OCI-LY7 (cell line): ENCODE measurements at regions not wholly inside any gene's neighbourhood (a gene's known extent, or its start where the extent isn't known, plus 50 kb on each side); places are given as distances from the start of the nearest gene placed in this dataset.

Experiments used
- BruUV-seq: library from RNA; stranded (reverse); fragments of 400-500 nt; replicated peaks from 2 replicates; lab custom pipeline; 2021; lab: Mats Ljungman, UMichigan
- CTCF ChIA-PET: fragments of 300-600 bp; sonication (Branson Sonifier 250); formaldehyde crosslinking; loops from one replicate; lab custom pipeline; 2022; ENCODE audit warnings: antibody characterized with exemption; ENCODE audit not compliant: unreplicated experiment; lab: Charles Lee
- POLR2A ChIA-PET: fragments of 300-600 bp; sonication (Branson Sonifier 250); formaldehyde crosslinking; loops from one replicate; lab custom pipeline; 2022; ENCODE audit warnings: antibody characterized with exemption; lab: Charles Lee
- DNase-seq: peaks from one replicate; pipeline ENCODE4 v3.0.0-alpha.2; 2015; ENCODE audit warnings: low spot score
- H2AFZ ChIP-seq: fragments of 200-600 bp; sonication (generic), shearing (Covaris generic); 2 replicates; pipeline ENCODE4 v1.6.1; 2014; ENCODE audit warnings: mild to moderate bottlenecking, antibody characterized with exemption, low read length, moderate library complexity
- H3K27ac ChIP-seq: fragments of 200-600 bp; sonication (generic); 2 replicates; pipeline ENCODE4 v1.5.1; 2014; ENCODE audit warnings: mixed run types, low read depth, mild to moderate bottlenecking, moderate library complexity, low read length, inconsistent platforms; ENCODE audit not compliant: poor library complexity, severe bottlenecking
- H3K36me3 ChIP-seq: fragments of 200-600 bp; sonication (generic); 2 replicates; pipeline ENCODE4 v1.6.1; 2014; ENCODE audit warnings: mild to moderate bottlenecking, antibody characterized with exemption, low read length, moderate library complexity, mixed read lengths; ENCODE audit not compliant: insufficient read depth
- H3K4me1 ChIP-seq: fragments of 200-600 bp; sonication (generic); 2 replicates; pipeline ENCODE4 v1.5.1; 2014; ENCODE audit warnings: mild to moderate bottlenecking, low read length; ENCODE audit not compliant: insufficient read depth, poor library complexity, severe bottlenecking
- H3K4me2 ChIP-seq: fragments of 200-600 bp; sonication (generic); 2 replicates; pipeline ENCODE4 v1.6.1; 2014; ENCODE audit warnings: mild to moderate bottlenecking, low read length
- H3K4me3 ChIP-seq: fragments of 200-600 bp; sonication (generic); 2 replicates; pipeline ENCODE4 v1.5.1; 2014; ENCODE audit warnings: mild to moderate bottlenecking, low read depth, low read length; ENCODE audit not compliant: poor library complexity, severe bottlenecking
- H3K79me2 ChIP-seq: fragments of 200-600 bp; sonication (generic); 2 replicates; pipeline ENCODE4 v1.6.1; 2016; ENCODE audit warnings: low read depth, mild to moderate bottlenecking, low read length, moderate library complexity, mixed read lengths; ENCODE audit not compliant: insufficient read depth
- H3K9me2 ChIP-seq: fragments of 200-600 bp; sonication (generic); 2 replicates; pipeline ENCODE4 v1.6.1; 2016; ENCODE audit warnings: mild to moderate bottlenecking, low read length, mixed read lengths; ENCODE audit not compliant: insufficient read depth
- H3K9me3 ChIP-seq: fragments of 200-600 bp; sonication (generic); 2 replicates; pipeline ENCODE4 v1.6.1; 2014; ENCODE audit warnings: mild to moderate bottlenecking, mixed run types, low read length, mixed read lengths
- H4K20me1 ChIP-seq: fragments of 200-600 bp; sonication (generic); 2 replicates; pipeline ENCODE4 v1.6.1; 2014; ENCODE audit warnings: mild to moderate bottlenecking, antibody characterized with exemption, low read length, moderate library complexity, mixed read lengths; ENCODE audit not compliant: insufficient read depth
- CTCF ChIP-seq: fragments of 200-600 bp; sonication (generic); conservative IDR thresholded peaks from 2 replicates; pipeline ENCODE4 v1.5.1; 2014; ENCODE audit warnings: mild to moderate bottlenecking, antibody characterized with exemption, low read length, moderate library complexity, mixed read lengths
- EZH2phosphoT487 ChIP-seq: fragments of 200-600 bp; sonication (generic); IDR thresholded peaks from 2 replicates; pipeline ENCODE4 v1.6.1; 2018; ENCODE audit warnings: low read depth, borderline replicate concordance, mild to moderate bottlenecking, mixed run types, antibody characterized with exemption, low read length, moderate library complexity, mixed read lengths
- intact Hi-C: fragments of 100-400 bp; cut with micrococcal nuclease; formaldehyde crosslinking; loops from one replicate; pipeline ENCODE4 v1.10.0; 2022; ENCODE audit not compliant: unreplicated experiment

- no TSS peak for BruUV-seq
Observed at GRCh38 chr10:85430991-85431390, 935.6 kb downstream of the GRID1 start.

DNA sequence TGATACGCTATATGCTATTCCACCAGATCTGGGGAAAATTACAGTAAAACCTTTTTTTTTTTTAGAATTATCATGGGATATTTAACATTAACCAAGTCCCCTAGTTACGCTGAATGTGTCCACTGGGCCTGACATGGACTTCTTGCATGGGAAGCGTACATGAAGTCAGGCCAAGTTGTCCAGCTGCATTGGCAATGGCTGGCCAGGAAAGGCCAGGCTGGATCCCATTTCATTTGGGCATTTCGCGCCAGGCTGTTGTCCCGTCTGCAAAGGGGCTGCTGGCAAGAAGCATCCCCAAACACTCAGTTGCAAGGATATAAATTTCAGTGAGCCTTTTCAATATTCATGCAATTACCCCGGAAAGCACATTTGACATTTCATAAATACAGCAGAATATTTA lies 933.3 kb downstream of the GRID1 start:
- POLR2A ChIA-PET = no interaction called here
- BruUV-seq = no TSS peak
- intact Hi-C loops = no loop called here
- Histone ChIP-seq H3K9me2 (no peaks in the 10 kb centered on the region), H4K20me1 (no peaks in the 10 kb centered on the region), H3K79me2 (no peaks in the 10 kb centered on the region), H3K9me3 (no peaks in the 10 kb centered on the region), H3K27ac (no peak overlapping the region), H3K4me1 (no peaks in the 10 kb centered on the region), H3K4me2 (no peak overlapping the region), H2AFZ (no peak overlapping the region), H3K36me3 (no peaks in the 10 kb centered on the region), H3K4me3 (no peak overlapping the region)
- TF ChIP-seq CTCF (no peak), EZH2phosphoT487 (no peak)
- DNase-seq = no peak
- CTCF ChIA-PET = no interaction called here

More at GRCh38 chr10:85430991-85431390, 935.6 kb downstream of the GRID1 start:
- Histone ChIP-seq H2AFZ (no peak overlapping the region), H3K4me1 (no peaks in the 10 kb centered on the region), H3K79me2 (no peaks in the 10 kb centered on the region), H3K9me3 (no peaks in the 10 kb centered on the region), H3K36me3 (no peaks in the 10 kb centered on the region), H4K20me1 (no peaks in the 10 kb centered on the region), H3K9me2 (no peaks in the 10 kb centered on the region), H3K27ac (no peak overlapping the region), H3K4me3 (no peak overlapping the region), H3K4me2 (no peak overlapping the region)
- ChIA-PET POLR2A (no interaction called here), CTCF (no interaction called here)
- intact Hi-C loops = no loop called here
- DNase-seq = no peak
- no peak for TF ChIP-seq CTCF
- no peak for TF ChIP-seq EZH2phosphoT487

GRCh38 chr10:85444868-85445267 lies 921.7 kb downstream of the GRID1 start:
- CTCF ChIA-PET = no interaction called here

More at GRCh38 chr10:85444868-85445267, 921.7 kb downstream of the GRID1 start:
- Histone ChIP-seq H3K4me1 (no peaks in the 10 kb centered on the region), H4K20me1 (no peaks in the 10 kb centered on the region), H3K79me2 (no peaks in the 10 kb centered on the region), H3K27ac (no peak overlapping the region), H3K4me2 (no peak overlapping the region), H3K9me3 (no peaks in the 10 kb centered on the region), H2AFZ (no peak overlapping the region), H3K36me3 (no peaks in the 10 kb centered on the region), H3K9me2 (no peaks in the 10 kb centered on the region), H3K4me3 (no peak overlapping the region)
- TF ChIP-seq EZH2phosphoT487 (no peak), CTCF (no peak)
- DNase-seq = no peak
- no TSS peak for BruUV-seq
- intact Hi-C loops = no loop called here
- POLR2A ChIA-PET = interaction anchor here (0.8 kb wide), 1 partner anchor 12 kb away, joined by 3 read pairs; no protein-coding TSS in a partner anchor
